Osteocyte (in vitro differentiated cells): ENCODE measurements at regions not wholly inside any gene's neighbourhood (a gene's known extent, or its start where the extent isn't known, plus 50 kb on each side); places are given as distances from the start of the nearest gene placed in this dataset.

Experiments
- DNase-seq: peaks from one replicate; pipeline ENCODE4 v3.0.0; 2021; ENCODE audit warnings: mixed read lengths; ENCODE audit not compliant: unreplicated experiment; ENCODE audit errors: extremely low spot score
- H3K27ac Mint-ChIP-seq: one replicate; pipeline ENCODE4 v1.8.0; 2021; ENCODE audit warnings: mild to moderate bottlenecking, mixed read lengths; ENCODE audit not compliant: unreplicated experiment
- H3K27me3 Mint-ChIP-seq: one replicate; pipeline ENCODE4 v1.8.0; 2021; ENCODE audit warnings: mixed read lengths; ENCODE audit not compliant: unreplicated experiment
- H3K36me3 Mint-ChIP-seq: one replicate; pipeline ENCODE4 v1.8.0; 2021; ENCODE audit warnings: mixed read lengths; ENCODE audit not compliant: unreplicated experiment
- H3K4me1 Mint-ChIP-seq: one replicate; pipeline ENCODE4 v1.8.0; 2021; ENCODE audit warnings: mixed read lengths; ENCODE audit not compliant: unreplicated experiment
- H3K4me3 Mint-ChIP-seq: one replicate; pipeline ENCODE4 v1.8.0; 2021; ENCODE audit warnings: mild to moderate bottlenecking, moderate library complexity, mixed read lengths; ENCODE audit not compliant: unreplicated experiment
- H3K9me3 Mint-ChIP-seq: one replicate; pipeline ENCODE4 v1.8.0; 2021; ENCODE audit warnings: mixed read lengths; ENCODE audit not compliant: unreplicated experiment
- CTCF ChIP-seq: fragments of 200-600 bp; sonication (generic); IDR thresholded peaks from 2 replicates; pipeline ENCODE4 v1.5.0; 2021; ENCODE audit warnings: antibody characterized with exemption, mild to moderate bottlenecking, moderate library complexity

DNA sequence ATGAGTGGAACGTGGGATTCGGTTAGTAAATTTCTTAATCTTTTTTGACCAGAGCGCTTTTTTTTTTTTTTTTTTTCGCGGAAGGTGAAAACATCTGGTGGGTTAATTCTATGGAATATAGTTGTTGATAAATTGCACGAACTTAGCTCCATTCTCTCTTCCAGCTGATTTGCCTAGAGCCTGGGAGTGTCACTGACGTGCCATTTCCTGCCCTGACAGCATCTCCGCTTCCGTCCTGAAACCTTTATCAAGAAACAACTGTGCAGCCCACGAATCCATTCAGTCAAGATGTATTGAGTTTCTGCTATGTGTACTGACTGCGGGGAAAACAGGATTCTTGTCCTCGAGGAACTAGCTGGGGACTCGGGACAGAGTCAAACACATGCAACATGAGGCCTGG, 59.5 kb upstream of the TGM3 start:
- Mint-ChIP-seq H3K9me3 (no peaks in the 10 kb centered on the region), H3K4me3 (no peak overlapping the region), H3K27ac (no peak overlapping the region), H3K27me3 (no peaks in the 10 kb centered on the region), H3K4me1 (peaks cover 2% of the 10 kb centered on the region), H3K36me3 (no peaks in the 10 kb centered on the region)
- no peak for DNase-seq
- no peak for TF ChIP-seq CTCF

GRCh38 chr20:2237059-2237458, 58.7 kb upstream of the TGM3 start:
- TF ChIP-seq CTCF, result no peak
- H3K9me3 Mint-ChIP-seq, result no peaks in the 10 kb centered on the region
- DNase-seq, result no peak
- no peaks in the 10 kb centered on the region for H3K27me3 Mint-ChIP-seq
- H3K4me1 Mint-ChIP-seq, result peaks cover 2% of the 10 kb centered on the region
- no peaks in the 10 kb centered on the region for H3K36me3 Mint-ChIP-seq
- peak overlapping the region; percentile 6 for H3K27ac Mint-ChIP-seq
- no peak overlapping the region for H3K4me3 Mint-ChIP-seq

GRCh38 chr20:2238601-2239000, 57.2 kb upstream of the TGM3 start:
- DNase-seq, result no peak
- TF ChIP-seq CTCF, result no peak
- no peak overlapping the region for H3K4me3 Mint-ChIP-seq
- H3K36me3 Mint-ChIP-seq, result no peaks in the 10 kb centered on the region
- H3K27ac Mint-ChIP-seq, result no peak overlapping the region
- H3K4me1 Mint-ChIP-seq, result peaks cover 2% of the 10 kb centered on the region
- H3K27me3 Mint-ChIP-seq, result no peaks in the 10 kb centered on the region
- H3K9me3 Mint-ChIP-seq, result no peaks in the 10 kb centered on the region

- Mint-ChIP-seq H3K27ac (no peak overlapping the region), H3K9me3 (no peaks in the 10 kb centered on the region), H3K27me3 (no peaks in the 10 kb centered on the region), H3K4me1 (peaks cover 2% of the 10 kb centered on the region), H3K36me3 (no peaks in the 10 kb centered on the region), H3K4me3 (no peak overlapping the region)
- no peak for DNase-seq
- no peak for TF ChIP-seq CTCF
Observed at GRCh38 chr20:2240835-2241234, 55.0 kb upstream of the TGM3 start.

DNA sequence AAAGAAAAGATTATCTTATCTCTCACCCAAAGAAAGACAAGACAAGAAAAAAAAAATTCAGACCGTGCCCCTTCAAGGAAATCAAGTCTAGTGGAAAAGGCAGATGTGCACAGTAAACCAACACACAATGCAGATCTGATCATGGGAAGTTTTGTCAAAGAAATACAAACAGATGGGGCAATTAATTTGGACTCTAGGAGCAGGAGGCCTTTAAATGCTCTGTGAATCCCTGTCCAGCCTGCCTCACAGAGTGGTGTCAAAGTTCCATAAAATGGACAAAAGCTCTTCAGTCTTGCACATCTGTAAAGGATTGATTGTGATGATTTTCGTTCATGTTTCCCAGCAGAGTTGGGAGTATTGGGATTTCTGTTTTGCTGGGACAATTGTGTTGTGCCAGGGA, 53.1 kb upstream of the TGM3 start:
- Mint-ChIP-seq H3K27me3 (no peaks in the 10 kb centered on the region), H3K4me1 (peaks cover 2% of the 10 kb centered on the region), H3K36me3 (no peaks in the 10 kb centered on the region), H3K9me3 (no peaks in the 10 kb centered on the region), H3K4me3 (no peak overlapping the region), H3K27ac (no peak overlapping the region)
- DNase-seq, result no peak
- TF ChIP-seq CTCF, result no peak
